ENCODE measurements at regions not wholly inside any gene's neighbourhood (a gene's known extent, or its start where the extent isn't known, plus 50 kb on each side); places are given as distances from the start of the nearest gene placed in this dataset.

GRCh38 chr13:89270736-89271135 is 1599.6 kb downstream of the SLITRK5 start:
- Histone ChIP-seq H3K27ac (ENCODE audit: low read depth, low read length) (no peak overlapping the region), H3K4me3 (ENCODE audit: insufficient read depth, low read length, poor library complexity, severe bottlenecking) (no peak overlapping the region), H3K79me2 (ENCODE audit: insufficient read depth, low read length) (no peaks in the 10 kb centered on the region), H3F3A (ENCODE audit: insufficient read depth) (no peaks in the 10 kb centered on the region), H2AFZ (ENCODE audit: low read depth, low read length, severe bottlenecking) (no peak overlapping the region), H3K27me3 (ENCODE audit: low read length) (no peaks in the 10 kb centered on the region), H3K4me2 (ENCODE audit: low read depth, low read length, poor library complexity, severe bottlenecking) (no peak overlapping the region), H3K9me3 (ENCODE audit: insufficient read depth, low read length) (peaks cover 3% of the 10 kb centered on the region; the same call in 1 of the 2 replicates), H3K9ac (ENCODE audit: low read length) (no peak overlapping the region), H3K36me3 (ENCODE audit: low read length) (no peaks in the 10 kb centered on the region), H3K9me2 (replicated peaks; ENCODE audit: insufficient read depth, low read length) (no peaks in the 10 kb centered on the region), H4K20me1 (ENCODE audit: low read depth, low read length) (no peaks in the 10 kb centered on the region)
- TF ChIP-seq CTCF (IDR thresholded peaks at IDR 0.05; ENCODE audit: insufficient read depth, low read length, poor library complexity, severe bottlenecking) = no peak

DNA sequence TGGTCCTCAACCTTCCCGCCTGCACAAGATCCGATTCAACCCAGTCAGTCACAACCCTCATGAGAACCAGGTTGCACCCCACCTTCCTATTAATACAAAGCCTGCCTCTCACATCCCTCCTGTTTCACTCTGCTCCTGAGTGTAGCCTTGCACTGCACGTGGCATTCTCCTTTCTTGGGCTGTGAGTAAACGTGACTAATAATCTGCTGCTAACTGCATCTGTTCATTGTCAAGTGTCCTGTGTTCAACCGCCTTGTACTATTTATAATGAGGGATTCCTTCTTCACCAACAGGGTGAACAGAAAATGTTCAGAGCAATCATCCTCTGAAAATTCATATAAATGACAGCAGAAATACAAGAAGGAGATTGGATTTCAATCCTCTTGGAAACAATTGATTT is 1608.2 kb downstream of the SLITRK5 start:
- no peaks in the 10 kb centered on the region for H3K9me2 ChIP-seq (replicated peaks; ENCODE audit: insufficient read depth, low read length)
- H3K79me2 ChIP-seq (ENCODE audit: insufficient read depth, low read length) = no peaks in the 10 kb centered on the region
- no peak overlapping the region for H3K9ac ChIP-seq (ENCODE audit: low read length)
- no peaks in the 10 kb centered on the region for H3K36me3 ChIP-seq (ENCODE audit: low read length)
- H3F3A ChIP-seq (ENCODE audit: insufficient read depth) = no peaks in the 10 kb centered on the region
- H3K27me3 ChIP-seq (ENCODE audit: low read length) = no peaks in the 10 kb centered on the region
- no peak overlapping the region for H2AFZ ChIP-seq (ENCODE audit: low read depth, low read length, severe bottlenecking)
- no peak overlapping the region for H3K4me3 ChIP-seq (ENCODE audit: insufficient read depth, low read length, poor library complexity, severe bottlenecking)
- H3K9me3 ChIP-seq (ENCODE audit: insufficient read depth, low read length) = no peaks in the 10 kb centered on the region
- no peak overlapping the region for H3K4me2 ChIP-seq (ENCODE audit: low read depth, low read length, poor library complexity, severe bottlenecking)
- no peak for TF ChIP-seq CTCF (IDR thresholded peaks at IDR 0.05; ENCODE audit: insufficient read depth, low read length, poor library complexity, severe bottlenecking)
- no peak for TF ChIP-seq EZH2phosphoT487 (conservative IDR thresholded peaks at IDR 0.05; ENCODE audit: low read length)
- H4K20me1 ChIP-seq (ENCODE audit: low read depth, low read length) = no peaks in the 10 kb centered on the region
- no peak overlapping the region for H3K27ac ChIP-seq (ENCODE audit: low read depth, low read length)

- Histone ChIP-seq H3K36me3 (ENCODE audit: low read length) (no peaks in the 10 kb centered on the region), H3K27me3 (ENCODE audit: low read length) (no peaks in the 10 kb centered on the region), H3K4me2 (ENCODE audit: low read depth, low read length, poor library complexity, severe bottlenecking) (no peak overlapping the region), H3K79me2 (ENCODE audit: insufficient read depth, low read length) (no peaks in the 10 kb centered on the region), H2AFZ (ENCODE audit: low read depth, low read length, severe bottlenecking) (no peak overlapping the region), H3K9ac (ENCODE audit: low read length) (no peak overlapping the region), H3K4me3 (ENCODE audit: insufficient read depth, low read length, poor library complexity, severe bottlenecking) (no peak overlapping the region), H3K27ac (ENCODE audit: low read depth, low read length) (no peak overlapping the region), H3K9me2 (replicated peaks; ENCODE audit: insufficient read depth, low read length) (no peaks in the 10 kb centered on the region), H3F3A (ENCODE audit: insufficient read depth) (no peaks in the 10 kb centered on the region), H3K9me3 (ENCODE audit: insufficient read depth, low read length) (no peaks in the 10 kb centered on the region; the same call in 1 of the 2 replicates), H4K20me1 (ENCODE audit: low read depth, low read length) (no peaks in the 10 kb centered on the region)
- TF ChIP-seq EZH2phosphoT487 (conservative IDR thresholded peaks at IDR 0.05; ENCODE audit: low read length) = no peak
- TF ChIP-seq CTCF (IDR thresholded peaks at IDR 0.05; ENCODE audit: insufficient read depth, low read length, poor library complexity, severe bottlenecking) = no peak
These were observed 1610.2 kb downstream of the SLITRK5 start for GRCh38 chr13:89281331-89281730.
